CD4-positive, alpha-beta T cell treated with Interferon gamma for 1 hour (primary cell): ENCODE measurements at regions not wholly inside any gene's neighbourhood (a gene's known extent, or its start where the extent isn't known, plus 50 kb on each side); places are given as distances from the start of the nearest gene placed in this dataset.

Source experiments
- DNase-seq: peaks from one replicate; pipeline ENCODE4 v3.0.0-alpha.2; 2020

GRCh38 chr15:72916378-72916777 lies 132.8 kb upstream of the ADPGK start:
- DNase-seq: no peak

GRCh38 chr15:72915843-72916242 lies 132.3 kb upstream of the ADPGK start:
- no peak for DNase-seq

GRCh38 chr15:72912996-72913395 lies 129.4 kb upstream of the ADPGK start:
- DNase-seq: no peak

- DNase-seq: no peak
Measured at GRCh38 chr15:72912121-72912520, 128.6 kb upstream of the ADPGK start.

GRCh38 chr15:72911626-72912025 lies 128.1 kb upstream of the ADPGK start:
- DNase-seq: no peak

GRCh38 chr15:72908713-72909112 lies 125.2 kb upstream of the ADPGK start:
- no peak for DNase-seq

- DNase-seq: no peak
Measured at GRCh38 chr15:72907733-72908132, 124.2 kb upstream of the ADPGK start.

- no peak for DNase-seq
Measured at GRCh38 chr15:72902919-72903260, 119.3 kb upstream of the ADPGK start.

GRCh38 chr15:72902245-72902918 lies 118.8 kb upstream of the ADPGK start:
- DNase-seq: no peak

- DNase-seq: no peak
Measured at GRCh38 chr15:72892986-72893385, 109.4 kb upstream of the ADPGK start.

- no peak for DNase-seq
Measured at GRCh38 chr15:72890043-72890442, 106.5 kb upstream of the ADPGK start.

- no peak for DNase-seq
Measured at GRCh38 chr15:72889545-72889944, 106.0 kb upstream of the ADPGK start.

GRCh38 chr15:72888811-72889210 lies 105.3 kb upstream of the ADPGK start:
- DNase-seq: no peak

GRCh38 chr15:72888211-72888610 lies 104.7 kb upstream of the ADPGK start:
- DNase-seq: no peak

- DNase-seq: no peak
Measured at GRCh38 chr15:72887376-72887775, 103.8 kb upstream of the ADPGK start.

GRCh38 chr15:72884311-72884710 lies 100.8 kb upstream of the ADPGK start:
- no peak for DNase-seq

GRCh38 chr15:72873379-72874233 lies 90.0 kb upstream of the ADPGK start:
- DNase-seq: no peak

- DNase-seq: no peak
Measured at GRCh38 chr15:72872066-72872845, 88.7 kb upstream of the ADPGK start.

- no peak for DNase-seq
Measured at GRCh38 chr15:72866866-72867616, 83.5 kb upstream of the ADPGK start.

GRCh38 chr15:72866182-72866581 lies 82.6 kb upstream of the ADPGK start:
- no peak for DNase-seq

- no peak for DNase-seq
Measured at GRCh38 chr15:72865486-72865885, 81.9 kb upstream of the ADPGK start.

GRCh38 chr15:72864681-72865080 lies 81.1 kb upstream of the ADPGK start:
- no peak for DNase-seq

GRCh38 chr15:72861354-72861910 lies 77.9 kb upstream of the ADPGK start:
- DNase-seq: no peak
